Brain pericyte (primary cell): ENCODE measurements at regions not wholly inside any gene's neighbourhood (a gene's known extent, or its start where the extent isn't known, plus 50 kb on each side); places are given as distances from the start of the nearest gene placed in this dataset.
"Not testable (repeated sequence)": the region's sequence is repeated elsewhere in the genome, so short reads cannot be mapped to it uniquely, and the experiment has no call there.

Experiments
- DNase-seq: peaks from one replicate; pipeline ENCODE4 v3.0.0-alpha.2; 2012; ENCODE audit warnings: low read depth, low spot score

DNA sequence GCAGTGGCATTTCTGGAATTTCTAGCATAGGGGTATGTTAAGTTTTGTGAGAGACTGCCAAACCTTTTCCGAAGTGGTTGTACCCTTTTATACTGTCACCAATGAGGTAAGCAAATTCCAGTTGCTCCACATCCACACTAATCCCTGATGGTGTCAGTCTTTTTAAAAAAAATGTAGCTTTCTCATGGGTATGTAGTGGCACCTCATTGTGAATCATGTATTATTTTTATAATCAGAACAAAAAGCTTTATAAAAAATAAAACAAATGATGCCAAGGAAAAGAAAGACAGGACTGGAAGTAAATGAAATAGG lies 93.4 kb upstream of the CLINT1 start:
- no peak for DNase-seq

DNA sequence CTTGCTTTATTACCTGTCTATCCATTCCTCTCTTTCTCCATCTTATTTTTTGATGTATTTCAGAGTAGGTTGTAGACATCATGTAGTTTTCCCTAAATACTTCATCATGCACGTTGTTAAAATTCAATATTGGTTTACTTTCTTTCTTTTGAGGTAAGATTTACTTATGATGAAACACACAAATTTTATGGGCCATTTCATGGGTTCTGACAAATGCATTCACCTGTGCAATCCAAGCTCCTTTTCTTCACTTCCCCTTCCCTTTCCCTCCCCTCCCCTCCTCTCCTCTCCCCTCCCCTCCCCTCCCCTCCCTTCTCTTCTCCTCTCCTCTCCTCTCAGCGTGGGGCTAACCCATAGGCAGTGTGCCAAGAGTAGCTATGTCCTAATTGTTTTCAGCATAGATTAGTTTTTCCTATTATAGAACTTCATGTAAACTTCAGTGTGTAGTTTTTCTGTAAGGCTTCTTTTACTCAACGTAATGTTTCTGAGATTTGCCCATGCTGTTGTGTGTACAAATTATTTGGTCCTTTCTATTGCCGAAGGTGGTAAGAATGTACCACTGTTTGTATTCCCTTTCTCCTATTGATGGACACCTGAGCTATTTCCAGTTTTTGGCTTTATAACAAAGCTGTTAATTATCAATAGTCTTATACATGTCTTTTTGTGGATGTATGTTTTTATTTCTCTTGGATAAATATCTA lies 92.9 kb upstream of the CLINT1 start:
- no peak for DNase-seq

DNA sequence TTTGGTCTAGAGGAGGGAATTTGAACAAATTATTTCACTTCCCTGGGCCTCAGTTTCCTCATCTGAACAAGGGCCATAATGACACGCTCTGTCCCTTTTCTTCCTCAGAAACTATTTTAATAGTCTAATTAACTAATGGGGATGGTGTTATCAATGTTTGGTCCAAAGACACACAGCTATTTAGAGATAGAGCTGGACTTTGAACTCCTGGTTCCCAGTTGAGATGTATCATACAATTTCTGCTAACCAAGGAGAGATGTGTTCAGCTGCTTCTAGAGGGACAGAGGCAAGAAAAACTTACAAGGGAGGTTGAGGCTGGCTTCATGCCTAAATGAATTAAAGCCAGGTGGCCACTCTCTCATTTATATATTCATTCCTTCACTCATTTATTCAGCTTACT lies 90.6 kb upstream of the CLINT1 start:
- no peak for DNase-seq

DNA sequence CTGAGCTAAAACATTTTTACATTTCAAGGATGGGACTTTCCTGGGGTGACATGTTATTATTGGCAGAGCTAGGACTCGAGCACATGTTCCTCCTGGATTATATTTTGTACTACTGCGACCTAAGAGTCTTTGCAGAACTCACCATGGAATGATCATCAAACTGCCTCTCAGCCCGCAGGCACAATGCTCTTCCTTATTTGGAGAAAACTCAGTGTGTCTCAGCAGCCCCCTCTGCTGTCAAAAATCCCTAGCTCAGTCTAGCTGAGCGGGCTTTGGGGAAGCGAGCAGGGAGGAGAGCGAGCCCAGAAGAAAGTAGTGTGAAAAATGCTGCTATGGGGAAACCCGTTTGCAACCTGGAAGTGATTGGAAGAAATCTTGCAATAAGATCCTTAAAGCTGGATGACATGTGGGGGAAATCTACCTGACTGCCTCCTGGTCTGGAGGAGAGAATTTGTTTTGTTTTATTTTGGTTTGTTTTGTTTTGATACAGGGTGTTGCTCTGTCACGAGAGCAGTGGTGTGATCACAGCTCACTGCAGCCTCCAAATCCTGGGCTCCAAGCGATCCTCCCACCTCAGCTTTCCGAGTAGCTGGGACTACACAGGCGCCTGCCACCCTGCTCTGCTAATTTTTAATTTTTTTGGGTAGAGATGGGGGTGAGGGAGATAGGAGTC lies 89.9 kb upstream of the CLINT1 start:
- DNase-seq = peak; percentile 75

DNA sequence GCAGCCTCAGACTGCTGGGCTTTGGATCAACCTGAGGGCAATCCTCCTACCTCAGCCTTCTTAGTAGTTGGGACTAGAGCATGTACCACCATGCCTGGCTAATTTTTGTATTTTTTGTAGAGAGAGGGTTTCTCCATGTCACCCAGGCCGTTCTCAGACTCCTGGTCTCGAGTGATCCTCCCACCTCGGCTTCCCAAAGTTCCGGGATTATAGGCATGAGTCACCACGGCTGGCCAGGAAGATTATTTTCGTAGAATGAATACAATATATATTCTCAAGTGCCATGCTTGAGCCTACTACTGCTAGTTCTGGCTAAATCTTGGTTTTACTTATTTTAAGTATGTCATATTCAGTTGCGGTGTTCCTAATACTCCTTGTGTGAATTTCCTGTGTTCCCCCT lies 88.2 kb upstream of the CLINT1 start:
- no peak for DNase-seq

DNA sequence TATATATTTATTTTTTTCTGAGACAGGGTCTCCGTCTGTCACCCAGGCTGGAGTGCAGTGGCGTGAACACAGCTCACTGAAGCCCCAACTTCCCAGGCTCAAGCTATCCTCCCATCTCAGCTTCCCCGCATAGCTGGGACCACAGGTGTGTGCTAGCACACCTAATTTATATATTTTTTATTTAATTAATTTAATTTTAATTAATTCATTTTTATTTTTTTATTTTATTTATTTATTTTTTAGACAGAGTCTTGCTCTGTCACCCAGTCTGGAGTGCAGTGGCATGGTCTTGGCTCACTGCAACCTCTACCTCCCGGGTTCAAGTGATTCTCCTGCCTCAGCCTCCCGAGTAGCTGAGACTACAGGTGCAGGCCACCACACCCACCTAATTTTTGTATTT lies 86.9 kb upstream of the CLINT1 start:
- DNase-seq = not testable (repeated sequence)

DNA sequence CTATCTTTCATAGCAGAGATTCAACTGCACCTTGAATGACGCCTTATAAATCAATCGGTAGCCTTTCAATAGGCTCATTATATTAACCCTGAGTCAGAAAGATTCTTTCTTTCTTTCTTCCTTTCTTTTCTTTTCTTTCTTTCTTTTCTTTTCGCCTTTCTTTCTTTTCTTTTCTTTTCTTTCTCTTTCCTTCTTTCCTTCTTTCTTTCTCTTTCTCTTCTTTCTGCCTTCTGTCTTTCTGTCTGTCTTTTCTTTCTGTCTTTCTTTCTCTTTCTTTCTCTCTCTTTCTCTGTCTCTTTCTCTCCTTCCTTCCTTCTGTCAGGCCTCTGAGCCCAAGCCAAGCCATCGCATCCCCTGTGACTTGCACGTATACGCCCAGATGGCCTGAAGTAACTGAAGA lies 86.0 kb upstream of the CLINT1 start:
- no peak for DNase-seq

DNA sequence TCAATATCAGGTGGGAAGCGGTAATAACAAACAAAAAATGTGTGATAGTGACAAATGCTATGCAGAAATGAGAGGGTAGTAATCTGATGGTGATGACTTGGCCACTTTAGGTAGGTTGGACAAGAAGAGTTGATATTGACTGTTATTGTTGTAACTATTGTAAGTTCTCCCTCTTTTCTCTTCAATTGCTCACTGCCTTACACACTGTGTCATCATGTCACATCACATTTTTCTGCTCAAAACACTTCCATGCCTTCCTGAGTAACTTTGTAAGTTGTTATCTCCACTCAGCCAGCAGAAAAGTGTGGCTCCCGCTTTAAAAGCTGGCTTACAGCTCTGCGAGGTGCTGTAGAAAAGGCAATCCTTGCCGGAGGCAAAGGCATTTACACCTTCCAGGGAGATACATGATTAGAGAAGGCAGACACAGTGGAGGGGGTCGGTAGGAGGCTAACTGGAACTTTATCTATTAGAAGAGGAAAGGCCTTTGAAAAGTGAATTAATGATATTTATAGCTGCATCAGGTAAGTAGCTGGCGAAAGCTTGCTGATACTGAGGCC lies 85.2 kb upstream of the CLINT1 start:
- DNase-seq = no peak

DNA sequence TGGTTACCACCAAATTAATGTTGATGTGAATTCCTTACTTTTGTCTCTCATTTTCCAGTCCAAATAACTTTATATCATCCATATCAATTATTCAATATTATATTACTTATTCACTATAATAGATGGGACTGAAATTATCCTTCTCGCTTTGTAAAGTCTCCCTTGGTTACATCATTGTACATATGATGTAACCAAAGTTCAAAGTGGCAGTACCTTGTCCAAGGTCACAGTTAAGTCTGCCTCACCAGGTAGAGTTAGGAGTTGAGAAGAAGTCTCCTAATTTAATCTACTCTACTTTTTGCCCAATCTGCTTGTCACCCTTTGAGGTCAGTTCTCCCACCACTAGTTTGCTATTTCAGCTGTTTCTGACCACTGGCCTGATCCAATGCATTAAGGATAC lies 83.7 kb upstream of the CLINT1 start:
- no peak for DNase-seq

DNA sequence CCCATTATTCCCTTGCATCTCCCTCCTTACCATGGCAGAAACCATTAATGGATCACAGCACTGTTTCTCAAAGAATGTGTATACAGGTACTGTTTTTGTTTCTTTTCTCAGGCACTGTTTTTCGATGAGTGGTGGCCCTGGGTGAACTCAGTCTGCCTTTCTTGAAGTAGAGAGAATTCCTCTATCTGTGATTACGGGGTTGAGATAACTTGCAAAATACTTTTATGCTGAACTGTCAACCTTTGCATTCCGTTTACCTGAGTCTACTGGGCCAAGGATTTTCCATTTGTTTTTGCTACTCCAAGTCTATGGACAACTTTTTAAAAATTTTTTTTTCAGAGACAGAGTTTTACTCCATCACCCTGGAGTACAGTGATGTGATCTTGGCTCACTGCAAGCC lies 82.7 kb upstream of the CLINT1 start:
- no peak for DNase-seq

DNA sequence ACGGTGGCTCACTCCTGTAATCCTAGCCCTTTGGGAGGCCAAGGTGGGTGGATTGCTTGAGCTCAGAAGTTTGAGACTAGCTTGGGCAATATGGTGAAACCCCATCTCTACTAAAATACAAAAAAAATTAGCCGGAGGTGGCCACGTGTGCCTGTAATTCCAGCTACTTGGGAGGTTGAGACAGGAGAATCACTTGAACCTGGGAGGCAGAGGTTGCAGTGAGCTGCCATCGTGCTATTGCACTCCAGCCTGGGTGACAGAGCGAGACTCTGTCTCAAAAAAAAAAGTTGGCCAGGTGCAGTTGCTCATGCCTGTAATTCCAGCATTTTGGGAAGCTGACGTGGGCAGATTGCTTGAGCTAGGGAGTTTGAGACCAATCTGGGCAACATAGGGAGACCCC lies 79.2 kb upstream of the CLINT1 start:
- not testable (repeated sequence) for DNase-seq

DNA sequence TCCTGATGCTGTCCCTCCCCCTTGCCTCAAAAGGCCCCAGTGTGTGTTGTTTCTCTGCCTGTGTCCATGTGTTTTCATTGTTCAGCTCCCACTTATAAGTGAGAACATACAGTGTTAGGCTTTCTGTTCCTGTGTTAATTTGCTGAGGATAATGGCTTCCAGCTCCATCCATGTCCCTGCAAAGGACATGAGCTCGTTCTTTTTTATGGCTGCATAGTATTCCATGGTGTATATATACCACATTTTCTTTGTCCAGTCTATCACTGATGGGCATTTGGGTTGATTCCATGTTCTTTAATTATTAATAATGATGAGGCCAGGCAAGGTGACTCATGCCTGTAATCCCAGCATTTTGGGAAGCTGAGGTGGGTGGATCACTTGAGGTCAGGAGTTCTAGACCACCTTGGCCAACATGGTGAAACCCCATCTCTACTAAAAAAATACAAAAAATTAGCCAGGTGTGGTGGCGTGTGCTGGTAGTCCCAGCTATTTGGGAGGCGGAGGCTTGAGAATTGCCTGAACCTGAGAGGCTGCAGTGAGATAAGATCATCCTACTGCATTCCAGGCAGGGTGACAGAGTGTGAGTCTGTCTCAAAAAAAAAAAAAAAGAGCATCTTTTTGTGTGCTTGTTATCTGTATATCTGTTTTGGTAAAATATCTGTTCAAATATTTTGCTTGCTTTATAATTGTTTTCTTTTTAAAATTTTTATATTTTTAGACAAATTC lies 78.0 kb upstream of the CLINT1 start:
- not testable (repeated sequence) for DNase-seq

DNA sequence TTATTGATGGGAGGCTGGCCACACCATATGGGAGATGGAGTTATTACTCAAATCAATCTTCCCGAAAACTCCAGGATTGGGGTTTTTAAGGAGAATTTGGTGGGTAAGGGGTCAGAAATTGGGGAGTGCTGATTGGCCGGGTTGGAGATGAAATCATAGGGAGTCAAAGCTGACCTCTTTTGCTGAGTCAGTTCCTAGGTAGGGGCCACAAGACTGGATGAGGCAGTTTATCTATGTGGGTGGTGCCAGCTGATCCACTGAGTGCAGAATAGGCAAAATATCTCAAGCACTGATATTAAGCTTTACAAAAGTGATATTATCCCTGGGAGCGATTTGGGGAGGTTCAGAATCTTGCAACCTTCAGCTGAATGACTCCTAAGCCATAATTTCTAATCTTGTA lies 75.7 kb upstream of the CLINT1 start:
- no peak for DNase-seq

DNA sequence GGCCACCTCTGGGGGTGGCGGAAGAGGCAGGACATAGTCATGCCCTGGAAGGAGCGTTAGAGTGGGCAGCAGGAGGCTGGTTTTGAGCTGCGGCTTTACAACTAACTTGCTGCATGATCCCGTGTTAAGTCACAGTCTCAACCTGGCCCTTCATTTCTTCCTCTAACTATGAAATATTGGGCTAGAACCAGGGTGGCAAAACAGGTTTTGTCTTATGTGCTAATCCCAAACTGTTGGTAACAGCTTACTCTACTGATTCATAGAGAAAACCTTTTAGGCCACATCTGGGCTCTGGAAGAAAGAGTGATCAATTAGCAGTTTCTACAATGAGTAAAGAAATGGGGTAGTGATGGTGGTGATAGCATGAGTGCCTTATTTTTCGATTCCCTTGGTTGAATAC lies 74.1 kb upstream of the CLINT1 start:
- no peak for DNase-seq

DNA sequence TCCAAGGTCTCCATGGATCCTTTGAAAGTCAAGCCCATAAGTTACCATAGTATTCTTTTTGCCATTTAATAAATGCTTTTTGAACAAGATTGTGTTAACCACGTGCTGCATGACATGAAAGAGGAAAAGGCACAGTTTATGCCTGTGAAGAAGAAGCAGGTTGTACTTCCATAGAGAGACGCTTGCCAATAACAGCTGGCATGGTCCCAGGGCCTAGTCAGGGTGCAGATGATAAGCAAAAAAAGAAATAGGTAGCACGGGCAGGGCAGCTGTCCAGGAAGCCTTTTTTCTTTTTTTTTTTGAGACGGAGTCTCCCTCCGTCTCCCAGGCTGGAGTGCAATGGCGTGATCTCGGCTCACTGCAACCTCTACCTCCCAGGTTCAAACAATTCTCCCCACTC lies 71.8 kb upstream of the CLINT1 start:
- no peak for DNase-seq

DNA sequence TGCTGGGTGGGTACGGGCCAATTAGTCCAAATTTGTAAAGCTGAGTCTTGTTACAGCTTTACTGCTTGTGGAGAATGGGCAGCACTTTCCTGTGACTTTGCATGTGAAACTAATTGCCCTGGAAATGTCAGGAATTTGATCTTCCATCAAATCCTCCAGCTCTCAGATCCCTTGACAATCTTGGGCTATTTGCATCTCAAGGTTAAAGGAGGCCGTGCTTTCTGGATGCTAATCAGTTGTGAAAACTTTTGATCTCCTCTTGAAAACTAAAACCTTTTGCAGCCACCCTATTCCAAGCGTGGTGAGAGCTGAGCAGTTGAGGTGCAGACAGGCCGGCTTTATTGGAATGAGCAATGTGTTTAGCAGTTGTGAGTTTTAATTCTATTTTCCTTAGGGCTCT lies 68.0 kb upstream of the CLINT1 start:
- DNase-seq = no peak

DNA sequence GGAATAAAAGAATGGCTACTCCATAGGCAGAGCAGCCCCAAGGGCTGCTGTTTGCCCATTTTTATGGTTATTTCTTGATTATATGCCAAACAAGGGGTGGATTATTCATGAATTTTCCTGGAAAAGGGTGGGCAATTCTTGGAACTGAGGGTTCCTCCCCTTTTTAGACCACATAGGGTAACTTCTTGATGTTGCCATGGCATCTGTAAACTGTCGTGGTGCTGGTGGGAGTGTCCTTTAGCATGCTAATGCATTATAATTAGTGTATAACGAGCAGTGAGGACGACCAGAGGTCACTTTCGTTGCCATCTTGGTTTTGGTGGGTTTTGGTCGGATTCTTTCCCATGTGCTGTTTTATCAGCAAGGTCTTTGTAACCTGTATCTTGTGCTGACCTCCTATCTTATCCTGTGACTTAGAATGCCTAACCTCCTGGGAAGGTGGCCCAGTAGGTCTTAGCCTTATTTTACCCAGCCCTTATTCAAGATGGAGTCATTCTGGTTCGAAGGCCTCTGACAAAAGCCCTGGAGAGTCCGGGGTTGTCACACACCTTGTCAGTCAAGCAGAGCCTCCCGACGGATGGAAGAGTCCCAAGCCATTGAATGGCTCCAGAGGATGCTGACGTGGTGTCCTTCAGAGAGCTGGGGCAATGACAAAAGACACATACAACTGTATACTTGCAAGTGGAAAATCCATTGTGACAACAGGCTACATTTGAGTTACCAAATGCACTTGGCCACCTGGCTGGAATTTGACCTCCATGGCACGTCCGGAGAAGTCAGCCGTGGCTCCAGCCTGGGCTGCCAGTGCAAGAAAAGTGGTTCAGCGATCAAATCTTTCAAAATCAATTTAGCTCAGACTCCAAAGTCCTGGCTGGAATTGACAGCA lies 67.1 kb upstream of the CLINT1 start:
- no peak for DNase-seq

DNA sequence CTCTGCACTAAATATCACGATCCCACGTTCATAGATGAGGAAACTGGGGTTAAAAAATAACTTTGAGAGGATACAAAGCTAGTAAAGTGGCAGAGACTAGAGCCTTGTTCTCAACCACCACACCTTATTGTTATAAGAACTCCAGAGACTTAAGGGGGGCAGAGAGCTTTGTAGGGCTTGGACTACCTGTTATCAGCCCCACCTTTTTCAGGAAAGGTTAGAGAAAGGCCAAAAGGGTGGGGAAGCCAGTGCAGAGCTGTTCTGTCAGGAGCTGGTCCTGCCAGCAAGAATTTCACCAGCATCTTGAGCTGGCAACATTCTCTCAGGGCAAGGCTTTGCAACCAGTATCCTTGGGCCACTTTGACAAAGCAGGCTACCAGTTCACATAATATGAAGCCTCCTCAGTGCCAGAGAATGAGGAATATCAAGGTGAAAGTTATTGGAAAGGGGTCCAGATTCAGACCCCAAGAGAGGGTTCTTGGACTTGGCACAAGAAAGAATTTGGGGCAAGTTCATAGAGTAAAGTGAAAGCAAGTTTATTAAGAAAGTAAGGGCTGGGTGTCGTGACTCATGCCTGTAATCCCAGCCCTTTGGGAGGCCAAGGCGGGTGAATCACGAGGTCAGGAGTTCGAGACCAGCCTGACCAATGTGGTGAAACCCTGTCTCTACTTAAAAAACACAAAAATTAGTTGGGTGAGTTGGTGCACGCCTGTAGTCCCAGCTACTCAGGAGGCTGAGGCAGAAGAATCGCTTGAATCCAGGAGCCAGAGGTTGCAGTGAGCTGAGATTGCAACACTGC lies 66.2 kb upstream of the CLINT1 start:
- no peak for DNase-seq

DNA sequence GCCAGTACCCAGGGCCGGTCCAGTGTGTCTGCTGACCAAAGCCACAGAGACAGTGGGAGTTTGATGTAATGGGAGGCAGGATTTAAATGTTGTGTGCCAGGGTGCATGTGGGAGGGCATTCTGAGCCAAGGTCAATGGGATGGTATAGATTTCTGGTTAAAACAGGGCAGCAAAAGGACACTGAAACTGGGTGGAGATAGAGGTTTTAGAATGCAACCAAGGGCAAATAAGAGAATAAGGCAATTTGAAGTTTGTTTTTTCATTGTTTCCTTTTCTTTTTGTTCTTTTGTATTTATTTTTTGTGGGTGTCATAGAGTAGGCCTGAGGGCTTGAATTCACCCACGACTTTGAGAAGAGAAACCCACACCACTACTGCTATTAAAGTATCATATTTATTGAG lies 65.5 kb upstream of the CLINT1 start:
- no peak for DNase-seq

DNA sequence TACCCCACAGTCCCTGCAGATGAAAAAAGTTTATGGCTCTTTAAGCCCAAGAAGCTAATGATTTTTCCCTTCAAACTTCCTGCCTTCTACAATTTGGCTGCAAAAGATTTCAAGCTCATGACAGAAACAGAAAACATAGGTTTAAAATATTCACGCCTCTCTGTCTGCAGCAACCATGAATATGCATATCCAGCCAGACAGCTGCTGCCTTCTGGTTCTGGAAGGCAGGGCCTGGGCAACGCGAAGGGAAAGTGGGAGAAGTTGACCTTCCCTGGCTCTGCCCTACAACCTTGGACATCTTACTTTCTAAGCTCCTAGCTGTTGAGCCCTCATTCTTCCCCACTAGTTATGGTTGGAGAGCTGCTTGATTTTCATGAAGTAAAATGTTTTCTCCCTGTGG lies 64.8 kb upstream of the CLINT1 start:
- no peak for DNase-seq

DNA sequence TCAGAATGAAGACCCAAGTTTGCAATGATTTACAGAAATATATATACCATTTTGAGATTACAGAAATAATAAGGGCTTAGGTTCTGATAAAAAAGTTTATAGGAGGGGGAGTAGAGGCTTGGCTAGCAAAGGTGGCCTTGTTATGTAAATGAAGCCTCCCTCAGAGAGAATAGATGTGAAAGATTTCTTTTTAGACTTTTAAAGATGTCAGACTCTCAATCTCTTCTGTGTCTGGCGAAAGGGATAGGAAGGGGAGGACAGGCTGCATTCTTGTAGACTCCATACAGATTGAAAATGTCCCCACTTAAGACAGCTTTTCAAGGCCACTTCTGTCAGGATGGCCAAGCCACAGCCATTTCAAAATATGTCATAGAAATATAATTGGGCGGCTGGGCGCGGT lies 63.1 kb upstream of the CLINT1 start:
- DNase-seq = no peak
